DMS53 treated with DMSO at 0.1 percent for 48 hours (cell line): ENCODE measurements at regions not wholly inside any gene's neighbourhood (a gene's known extent, or its start where the extent isn't known, plus 50 kb on each side); places are given as distances from the start of the nearest gene placed in this dataset.
A peak's percentile ranks its signal among the peaks of the same experiment; 100 is the strongest.
"Not testable (repeated sequence)": the region's sequence is repeated elsewhere in the genome, so short reads cannot be mapped to it uniquely, and the experiment has no call there.

Source experiments
- DNase-seq: peaks from one replicate; lab custom pipeline; 2025; ENCODE audit not compliant: unreplicated experiment; lab: John Stamatoyannopoulos, UW

- DNase-seq: not testable (repeated sequence)
Measured at GRCh38 chr7:80019809-80020207, 114.8 kb upstream of the GNAI1 start.

GRCh38 chr7:80018941-80019808, 115.5 kb upstream of the GNAI1 start:
- DNase-seq: peak; percentile 76

GRCh38 chr7:80017101-80017698, 117.4 kb upstream of the GNAI1 start:
- DNase-seq: no peak

- DNase-seq: no peak
Measured at GRCh38 chr7:80014511-80014910, 120.1 kb upstream of the GNAI1 start.

GRCh38 chr7:80008039-80008438, 126.6 kb upstream of the GNAI1 start:
- DNase-seq: no peak

- no peak for DNase-seq
Measured at GRCh38 chr7:80002865-80003264, 131.8 kb upstream of the GNAI1 start.

GRCh38 chr7:79998363-79998762, 136.3 kb upstream of the GNAI1 start:
- no peak for DNase-seq

- no peak for DNase-seq
Measured at GRCh38 chr7:79997345-79997744, 137.3 kb upstream of the GNAI1 start.

- DNase-seq: not testable (repeated sequence)
Measured at GRCh38 chr7:79995741-79996140, 138.9 kb upstream of the GNAI1 start.

- DNase-seq: no peak
Measured at GRCh38 chr7:79988653-79989052, 146.0 kb upstream of the GNAI1 start.

GRCh38 chr7:79984210-79984609, 150.4 kb upstream of the GNAI1 start:
- no peak for DNase-seq

GRCh38 chr7:79982141-79982770, 152.4 kb upstream of the GNAI1 start:
- no peak for DNase-seq

GRCh38 chr7:79980376-79980775, 154.3 kb upstream of the GNAI1 start:
- no peak for DNase-seq

GRCh38 chr7:79979437-79979836, 155.2 kb upstream of the GNAI1 start:
- no peak for DNase-seq

- no peak for DNase-seq
Measured at GRCh38 chr7:79977481-79977880, 157.2 kb upstream of the GNAI1 start.

- not testable (repeated sequence) for DNase-seq
Measured at GRCh38 chr7:79976711-79977020, 158.0 kb upstream of the GNAI1 start.

- not testable (repeated sequence) for DNase-seq
Measured at GRCh38 chr7:79975986-79976710, 158.5 kb upstream of the GNAI1 start.

GRCh38 chr7:79973455-79973854, 161.2 kb upstream of the GNAI1 start:
- no peak for DNase-seq

GRCh38 chr7:79971058-79971457, 163.6 kb upstream of the GNAI1 start:
- DNase-seq: no peak

GRCh38 chr7:79968894-79969293, 165.7 kb upstream of the GNAI1 start:
- no peak for DNase-seq

- no peak for DNase-seq
Measured at GRCh38 chr7:79968077-79968648, 166.5 kb upstream of the GNAI1 start.
